SK-N-MC (cell line): ENCODE measurements at regions not wholly inside any gene's neighbourhood (a gene's known extent, or its start where the extent isn't known, plus 50 kb on each side); places are given as distances from the start of the nearest gene placed in this dataset.
"Not testable (repeated sequence)": the region's sequence is repeated elsewhere in the genome, so short reads cannot be mapped to it uniquely, and the experiment has no call there.

Experiments
- DNase-seq: peaks from one replicate; pipeline ENCODE4 v3.0.0-alpha.2; 2011; ENCODE audit warnings: low read depth, low spot score
- H3K27ac ChIP-seq: fragments of 200-600 bp; sonication (generic); 2 replicates; pipeline ENCODE4 v1.5.1; 2016; ENCODE audit warnings: mixed run types
- H3K36me3 ChIP-seq: fragments of 200-600 bp; sonication (generic); 2 replicates; pipeline ENCODE4 v1.6.1; 2017; ENCODE audit warnings: antibody characterized with exemption, low read length, mixed read lengths; ENCODE audit not compliant: insufficient read depth
- H3K4me3 ChIP-seq: fragments of 200-600 bp; sonication (generic); 2 replicates; pipeline ENCODE4 v1.5.1; 2016
- H3K9ac ChIP-seq: fragments of 200-600 bp; sonication (generic); 2 replicates; pipeline ENCODE4 v1.8.0; 2017; ENCODE audit warnings: mixed run types, mixed read lengths; ENCODE audit not compliant: insufficient read length
- H3K9me3 ChIP-seq: fragments of 200-600 bp; sonication (generic); 2 replicates; pipeline ENCODE4 v1.6.1; 2017; ENCODE audit warnings: low read depth, mild to moderate bottlenecking, antibody characterized with exemption, low read length, moderate library complexity, mixed read lengths
- EZH2 ChIP-seq: fragments of 200-600 bp; sonication (generic); IDR thresholded peaks from one replicate; pipeline ENCODE4 v1.6.1; 2017; ENCODE audit warnings: antibody characterized with exemption
- FOXP2 ChIP-seq: optimal IDR thresholded peaks from 2 replicates; pipeline ENCODE3; 2011; ENCODE audit warnings: mild to moderate bottlenecking, moderate library complexity; ENCODE audit not compliant: insufficient read depth; ENCODE audit errors: extremely low read length, control extremely low read depth
- POLR2AphosphoS5 ChIP-seq: IDR thresholded peaks from 2 replicates; pipeline ENCODE4 v1.6.1; 2012; ENCODE audit warnings: mild to moderate bottlenecking, low read depth, low read length, borderline replicate concordance

- Histone ChIP-seq H3K4me3 (no peak overlapping the region), H3K9ac (no peak overlapping the region), H3K36me3 (no peaks in the 10 kb centered on the region), H3K9me3 (no peaks in the 10 kb centered on the region), H3K27ac (no peak overlapping the region)
- TF ChIP-seq FOXP2 (no peak), POLR2AphosphoS5 (no peak), EZH2 (no peak)
- no peak for DNase-seq
These were observed 147.0 kb downstream of the GLRX3 start for GRCh38 chr10:130283219-130283545.

- not testable (repeated sequence) for H3K9ac ChIP-seq, DNase-seq, H3K9me3 ChIP-seq, H3K36me3 ChIP-seq, H3K27ac ChIP-seq, H3K4me3 ChIP-seq
These were observed 159.6 kb downstream of the GLRX3 start for GRCh38 chr10:130295761-130296160.

GRCh38 chr10:130300608-130301020 lies 164.4 kb downstream of the GLRX3 start:
- Histone ChIP-seq H3K4me3 (no peak overlapping the region), H3K9ac (no peak overlapping the region), H3K27ac (no peak overlapping the region), H3K36me3 (no peaks in the 10 kb centered on the region), H3K9me3 (no peaks in the 10 kb centered on the region)
- TF ChIP-seq EZH2 (no peak), FOXP2 (no peak), POLR2AphosphoS5 (no peak)
- DNase-seq = no peak

GRCh38 chr10:130301021-130301892 lies 165.1 kb downstream of the GLRX3 start:
- TF ChIP-seq FOXP2 = no peak
- no peak for TF ChIP-seq POLR2AphosphoS5
- no peak for TF ChIP-seq EZH2
- DNase-seq = no peak
- Histone ChIP-seq H3K9ac (no peak overlapping the region), H3K27ac (no peak overlapping the region), H3K9me3 (no peaks in the 10 kb centered on the region), H3K4me3 (no peak overlapping the region), H3K36me3 (no peaks in the 10 kb centered on the region)

GRCh38 chr10:130326954-130327353 lies 190.8 kb downstream of the GLRX3 start:
- Histone ChIP-seq H3K36me3 (no peaks in the 10 kb centered on the region), H3K9ac (no peak overlapping the region), H3K4me3 (no peak overlapping the region), H3K9me3 (no peaks in the 10 kb centered on the region), H3K27ac (no peak overlapping the region)
- no peak for DNase-seq
- TF ChIP-seq POLR2AphosphoS5 = no peak
- TF ChIP-seq FOXP2 = no peak
- TF ChIP-seq EZH2 = no peak

- Histone ChIP-seq H3K9me3 (no peaks in the 10 kb centered on the region), H3K36me3 (no peaks in the 10 kb centered on the region), H3K4me3 (no peak overlapping the region), H3K27ac (no peak overlapping the region), H3K9ac (no peak overlapping the region)
- TF ChIP-seq EZH2 (no peak), POLR2AphosphoS5 (no peak), FOXP2 (no peak)
- no peak for DNase-seq
These were observed 193.6 kb downstream of the GLRX3 start for GRCh38 chr10:130329792-130330191.

GRCh38 chr10:130333185-130333584 lies 197.0 kb downstream of the GLRX3 start:
- TF ChIP-seq EZH2 (no peak), FOXP2 (no peak), POLR2AphosphoS5 (no peak)
- no peak overlapping the region for H3K4me3 ChIP-seq
- no peak for DNase-seq
- no peak overlapping the region for H3K9ac ChIP-seq
- H3K9me3 ChIP-seq = no peaks in the 10 kb centered on the region
- no peak overlapping the region for H3K27ac ChIP-seq
- H3K36me3 ChIP-seq = no peaks in the 10 kb centered on the region

GRCh38 chr10:130335336-130335735 lies 199.1 kb downstream of the GLRX3 start:
- Histone ChIP-seq H3K27ac (no peak overlapping the region), H3K36me3 (no peaks in the 10 kb centered on the region), H3K9me3 (no peaks in the 10 kb centered on the region), H3K4me3 (no peak overlapping the region), H3K9ac (no peak overlapping the region)
- DNase-seq = no peak
- TF ChIP-seq POLR2AphosphoS5 = no peak
- no peak for TF ChIP-seq EZH2
- no peak for TF ChIP-seq FOXP2

GRCh38 chr10:130336617-130337304 lies 200.6 kb downstream of the GLRX3 start:
- Histone ChIP-seq H3K36me3 (no peaks in the 10 kb centered on the region), H3K9me3 (no peaks in the 10 kb centered on the region), H3K4me3 (no peak overlapping the region), H3K9ac (no peak overlapping the region), H3K27ac (no peak overlapping the region)
- no peak for DNase-seq
- TF ChIP-seq FOXP2 = no peak
- TF ChIP-seq EZH2 = no peak
- TF ChIP-seq POLR2AphosphoS5 = no peak
